ENCODE measurements at regions not wholly inside any gene's neighbourhood (a gene's known extent, or its start where the extent isn't known, plus 50 kb on each side); places are given as distances from the start of the nearest gene placed in this dataset.

GRCh38 chr3:135805752-135806151, 159.8 kb upstream of the PPP2R3A start:
- no peak for FAIRE-seq

- no peak for FAIRE-seq
Measured at GRCh38 chr3:135806317-135806716, 159.2 kb upstream of the PPP2R3A start.

DNA sequence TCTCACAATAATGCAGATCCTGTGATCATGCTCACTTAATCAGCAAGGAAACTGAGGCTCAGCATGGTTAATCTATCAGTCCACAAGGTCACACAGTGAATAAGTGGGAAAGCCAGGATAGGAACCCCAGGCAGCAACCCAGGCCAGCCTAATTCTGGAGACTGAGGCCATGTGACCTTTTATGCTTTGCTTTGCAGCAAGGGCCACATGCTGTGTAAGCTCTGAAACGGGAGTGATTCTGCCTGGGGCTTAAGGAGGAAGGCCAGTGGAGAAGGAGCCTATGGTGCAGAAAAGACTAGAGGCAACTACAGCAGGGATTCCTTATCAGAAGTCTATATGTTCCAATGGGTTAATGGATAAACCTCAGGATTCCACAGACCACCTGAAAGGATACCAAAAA, 157.6 kb upstream of the PPP2R3A start:
- FAIRE-seq, result no peak

- FAIRE-seq, result no peak
Measured at GRCh38 chr3:135809021-135809634, 156.4 kb upstream of the PPP2R3A start.

GRCh38 chr3:135811651-135812050, 153.9 kb upstream of the PPP2R3A start:
- FAIRE-seq, result no peak

GRCh38 chr3:135812057-135812456, 153.5 kb upstream of the PPP2R3A start:
- no peak for FAIRE-seq

GRCh38 chr3:135834465-135834864, 131.1 kb upstream of the PPP2R3A start:
- FAIRE-seq, result no peak

- no peak for FAIRE-seq
Measured at GRCh38 chr3:135837977-135838631, 127.4 kb upstream of the PPP2R3A start.

- no peak for FAIRE-seq
Measured at GRCh38 chr3:135840436-135840835, 125.1 kb upstream of the PPP2R3A start.

DNA sequence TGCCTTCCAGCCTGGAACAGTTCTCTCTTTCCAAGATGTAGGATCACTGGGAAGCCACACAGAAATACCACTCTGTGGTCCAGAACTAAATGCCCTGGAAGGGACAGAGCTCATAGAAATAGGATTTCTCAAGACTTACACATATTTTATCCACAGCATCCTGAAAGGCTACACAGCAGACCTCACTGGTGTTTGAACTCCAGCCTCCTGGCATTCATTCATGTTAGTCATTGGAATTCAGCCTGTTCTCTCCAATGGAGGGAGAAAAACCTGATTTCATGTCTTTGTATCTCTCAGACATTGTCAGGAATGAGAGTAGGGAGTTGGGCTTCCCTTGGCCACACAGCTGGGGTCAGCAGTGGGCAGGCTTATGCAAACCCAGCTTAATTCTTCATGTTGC, 121.1 kb upstream of the PPP2R3A start:
- no peak for FAIRE-seq

GRCh38 chr3:135848051-135848450, 117.5 kb upstream of the PPP2R3A start:
- no peak for FAIRE-seq

- FAIRE-seq, result no peak
Measured at GRCh38 chr3:135849827-135850226, 115.7 kb upstream of the PPP2R3A start.

DNA sequence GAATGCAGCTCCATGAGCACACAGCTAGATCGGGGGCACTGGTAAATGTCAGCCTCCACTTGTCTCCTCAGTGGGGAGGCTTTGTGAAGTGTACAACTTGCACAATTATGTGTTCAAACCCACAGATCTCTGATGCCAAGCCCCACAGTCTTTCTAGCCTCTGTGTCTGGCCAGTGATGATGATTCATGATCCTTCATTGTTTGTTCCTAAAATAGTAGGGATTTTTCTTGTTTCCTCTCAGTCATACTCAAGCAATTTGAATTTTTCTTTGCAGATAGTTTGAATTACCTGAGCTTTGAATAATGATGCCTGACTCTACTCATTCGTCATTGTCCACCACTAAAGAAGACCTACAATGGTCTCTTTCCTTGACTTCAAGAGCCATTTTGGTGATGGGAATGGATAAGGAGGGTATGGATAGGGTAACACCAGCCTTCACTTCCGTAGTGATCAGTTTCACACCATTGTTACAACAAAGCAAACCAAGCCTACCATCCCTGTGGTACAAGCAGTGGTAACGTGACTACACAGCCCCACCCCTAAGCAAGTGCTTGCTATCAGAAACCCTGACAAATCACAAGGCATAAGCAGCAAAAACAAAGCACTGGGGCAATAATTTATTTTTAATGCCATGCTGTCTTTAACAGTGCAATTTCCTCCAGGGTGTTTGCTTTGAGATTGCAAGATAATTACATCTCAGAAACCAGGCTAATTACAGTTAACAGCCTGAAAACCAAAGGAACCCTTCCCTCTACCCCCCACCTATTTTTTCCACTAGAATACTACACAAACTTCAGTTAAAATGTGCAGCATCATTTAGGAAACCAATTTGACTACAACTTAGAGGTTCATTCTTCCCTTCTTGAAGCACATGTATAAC, 114.1 kb upstream of the PPP2R3A start:
- FAIRE-seq, result no peak

GRCh38 chr3:135853981-135854380, 111.5 kb upstream of the PPP2R3A start:
- no peak for FAIRE-seq

GRCh38 chr3:135860761-135861160, 104.8 kb upstream of the PPP2R3A start:
- no peak for FAIRE-seq

DNA sequence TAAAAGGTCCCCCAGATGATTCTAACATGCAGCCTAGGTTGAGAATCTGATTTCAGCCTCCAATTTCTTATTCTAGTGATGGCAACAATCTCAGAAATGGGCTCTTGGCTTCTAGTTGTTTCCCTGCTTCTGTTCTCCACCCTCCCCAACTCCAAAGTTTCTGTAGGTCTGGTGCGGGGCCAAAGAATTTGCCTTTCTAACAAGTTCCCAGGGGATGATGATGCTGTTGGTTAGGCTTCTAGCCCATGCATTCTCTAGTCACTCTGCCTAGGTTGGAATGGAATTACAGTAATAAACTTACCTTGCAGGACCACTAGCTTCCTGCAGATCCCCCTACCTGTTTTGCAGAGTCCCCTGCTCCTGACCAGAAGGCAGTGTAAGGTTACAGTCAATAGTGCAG, 103.2 kb upstream of the PPP2R3A start:
- FAIRE-seq, result no peak

DNA sequence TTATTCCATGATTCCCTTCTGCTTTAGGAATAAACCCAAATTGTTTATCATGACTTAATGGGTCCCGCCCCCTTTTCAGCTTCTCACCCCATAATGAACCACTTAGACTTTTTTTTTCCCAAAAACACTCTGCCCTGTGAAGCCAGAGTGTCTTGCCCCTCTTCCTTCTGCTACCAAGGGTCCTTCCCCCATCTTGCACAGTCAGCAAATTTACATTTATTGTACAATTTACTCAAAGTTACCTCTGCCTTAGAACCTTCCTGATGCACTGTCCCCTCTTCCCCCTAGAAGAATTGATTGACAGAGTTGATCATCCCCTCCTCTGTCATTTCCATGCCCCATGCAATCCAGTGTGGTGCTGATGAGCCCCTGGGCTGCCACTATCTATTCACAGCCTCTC, 101.5 kb upstream of the PPP2R3A start:
- no peak for FAIRE-seq

DNA sequence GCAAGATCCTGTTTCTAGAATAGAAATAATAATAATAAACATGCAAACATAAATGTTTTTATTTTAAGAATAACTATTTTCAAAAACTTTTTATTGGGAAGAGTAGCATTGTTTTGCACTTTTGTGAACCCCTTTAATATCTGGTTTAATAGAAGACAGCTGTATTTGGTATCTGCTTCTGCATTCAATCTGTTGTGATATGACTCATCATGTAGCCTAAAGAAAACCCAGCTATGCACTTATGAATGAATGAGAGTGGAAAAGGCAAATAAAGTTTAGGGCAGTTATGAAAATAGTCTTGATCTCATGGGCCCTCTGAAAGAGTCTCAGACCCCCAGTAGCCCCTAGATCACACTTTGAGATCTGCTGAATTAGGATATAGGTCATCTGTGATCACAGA, 100.4 kb upstream of the PPP2R3A start:
- peak; percentile 8 for FAIRE-seq

- FAIRE-seq, result no peak
Measured at GRCh38 chr3:135865553-135865952, 100.0 kb upstream of the PPP2R3A start.

DNA sequence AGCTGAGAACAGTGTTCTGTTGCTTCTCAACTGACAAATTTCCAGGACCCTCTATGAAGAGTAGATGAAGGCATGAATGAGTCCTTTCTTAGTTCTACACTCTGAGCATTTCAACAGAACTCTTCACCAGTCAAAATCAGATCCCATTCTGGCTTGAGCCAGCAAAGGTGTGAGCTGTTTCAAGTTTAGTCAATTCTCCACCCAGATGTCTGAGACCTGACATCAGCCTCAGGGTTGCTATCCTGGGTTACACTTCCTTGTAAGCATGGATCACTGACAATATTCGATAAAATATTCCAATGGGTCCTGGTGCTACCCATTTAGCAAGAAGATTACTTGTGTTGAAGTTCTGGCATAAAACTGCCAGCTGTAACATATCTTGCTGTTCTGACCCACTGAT, 97.6 kb upstream of the PPP2R3A start:
- FAIRE-seq, result no peak

GRCh38 chr3:135868801-135869200, 96.7 kb upstream of the PPP2R3A start:
- FAIRE-seq, result no peak

- FAIRE-seq, result no peak
Measured at GRCh38 chr3:135869439-135870105, 96.0 kb upstream of the PPP2R3A start.

GRCh38 chr3:135871311-135871710, 94.2 kb upstream of the PPP2R3A start:
- FAIRE-seq, result no peak
